MM.1S (cell line): ENCODE measurements at regions not wholly inside any gene's neighbourhood (a gene's known extent, or its start where the extent isn't known, plus 50 kb on each side); places are given as distances from the start of the nearest gene placed in this dataset.

ENCODE experiments used
- EZH2 ChIP-seq: fragments of 300-600 bp; sonication (generic); optimal IDR thresholded peaks from 2 replicates; pipeline ENCODE3; 2017; ENCODE audit warnings: low read depth, mild to moderate bottlenecking, antibody characterized with exemption, low read length, mixed read lengths
- EZH2phosphoT487 ChIP-seq: fragments of 300-600 bp; sonication (generic); IDR thresholded peaks from 2 replicates; pipeline ENCODE4 v1.6.1; 2018; ENCODE audit warnings: antibody characterized with exemption, low read length
- TF ChIP-seq, protein P1 (sequence below): fragments of 300-600 bp; sonication (generic); IDR thresholded peaks from 2 replicates; pipeline ENCODE4 v1.5.1; 2016; ENCODE audit warnings: antibody characterized with exemption, low read length, mixed read lengths

- TF ChIP-seq, protein P1, sequence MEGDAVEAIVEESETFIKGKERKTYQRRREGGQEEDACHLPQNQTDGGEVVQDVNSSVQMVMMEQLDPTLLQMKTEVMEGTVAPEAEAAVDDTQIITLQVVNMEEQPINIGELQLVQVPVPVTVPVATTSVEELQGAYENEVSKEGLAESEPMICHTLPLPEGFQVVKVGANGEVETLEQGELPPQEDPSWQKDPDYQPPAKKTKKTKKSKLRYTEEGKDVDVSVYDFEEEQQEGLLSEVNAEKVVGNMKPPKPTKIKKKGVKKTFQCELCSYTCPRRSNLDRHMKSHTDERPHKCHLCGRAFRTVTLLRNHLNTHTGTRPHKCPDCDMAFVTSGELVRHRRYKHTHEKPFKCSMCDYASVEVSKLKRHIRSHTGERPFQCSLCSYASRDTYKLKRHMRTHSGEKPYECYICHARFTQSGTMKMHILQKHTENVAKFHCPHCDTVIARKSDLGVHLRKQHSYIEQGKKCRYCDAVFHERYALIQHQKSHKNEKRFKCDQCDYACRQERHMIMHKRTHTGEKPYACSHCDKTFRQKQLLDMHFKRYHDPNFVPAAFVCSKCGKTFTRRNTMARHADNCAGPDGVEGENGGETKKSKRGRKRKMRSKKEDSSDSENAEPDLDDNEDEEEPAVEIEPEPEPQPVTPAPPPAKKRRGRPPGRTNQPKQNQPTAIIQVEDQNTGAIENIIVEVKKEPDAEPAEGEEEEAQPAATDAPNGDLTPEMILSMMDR: no peak
- TF ChIP-seq EZH2phosphoT487 (no peak), EZH2 (no peak)
Observed at GRCh38 chr1:165112260-165112659, 244.3 kb downstream of the LMX1A start.
